C4-2B (cell line): ENCODE measurements at regions not wholly inside any gene's neighbourhood (a gene's known extent, or its start where the extent isn't known, plus 50 kb on each side); places are given as distances from the start of the nearest gene placed in this dataset.

Experiments used
- H3K27ac ChIP-seq: fragments of 450-650 bp; 2 replicates; pipeline ENCODE4 v1.5.1; 2017
- CTCF ChIP-seq: fragments of 450-650 bp; conservative IDR thresholded peaks from 2 replicates; pipeline ENCODE4 v1.5.1; 2017; ENCODE audit warnings: mild to moderate bottlenecking
- ZFX ChIP-seq: fragments of 450-650 bp; IDR thresholded peaks from 2 replicates; pipeline ENCODE4 v1.6.1; 2017

DNA sequence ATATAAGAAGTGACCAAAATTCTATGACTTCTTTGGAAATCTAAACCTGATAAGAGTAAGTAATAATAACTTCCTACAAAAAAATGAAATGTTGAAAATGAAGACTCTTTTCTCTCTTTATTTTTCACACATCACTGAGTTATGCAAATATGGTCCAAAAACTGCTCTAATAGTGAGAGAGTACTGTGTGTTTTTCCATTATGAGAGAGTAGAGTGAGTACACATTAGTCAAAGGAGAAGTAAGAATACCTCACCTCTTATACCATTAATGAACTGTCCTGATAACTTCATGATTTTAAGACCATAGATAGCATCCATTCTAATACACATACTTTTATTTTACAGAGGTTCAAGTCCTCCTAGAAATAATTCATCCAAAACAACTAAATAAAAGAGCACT, 1310.2 kb downstream of the SI start:
- TF ChIP-seq ZFX, result no peak
- no peak for TF ChIP-seq CTCF
- H3K27ac ChIP-seq, result no peak overlapping the region

- no peak overlapping the region for H3K27ac ChIP-seq
- TF ChIP-seq ZFX (no peak), CTCF (no peak)
Measured at GRCh38 chr3:163766112-163766511, 1312.2 kb downstream of the SI start.

GRCh38 chr3:163753033-163753432, 1325.3 kb downstream of the SI start:
- no peak for TF ChIP-seq CTCF
- TF ChIP-seq ZFX, result no peak
- no peak overlapping the region for H3K27ac ChIP-seq

DNA sequence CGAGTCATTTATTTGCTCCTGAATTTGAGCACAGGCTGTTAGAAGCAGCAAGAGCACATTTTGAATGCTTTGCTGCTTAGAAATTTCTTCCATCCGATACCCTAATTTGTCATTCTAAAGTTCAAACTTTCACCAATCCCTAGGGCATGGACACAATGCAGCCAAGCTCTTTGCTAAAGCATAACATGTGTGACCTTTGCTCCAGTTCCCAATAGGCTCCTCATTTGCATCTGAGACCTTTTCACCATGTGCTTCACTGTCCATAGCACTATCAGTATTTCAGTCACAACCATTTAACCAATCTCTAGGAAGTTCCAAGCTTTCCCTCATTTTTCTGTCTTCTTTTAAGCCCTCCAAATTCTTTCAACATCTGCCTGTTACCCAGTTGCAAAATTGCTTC, 1333.1 kb downstream of the SI start:
- no peak overlapping the region for H3K27ac ChIP-seq
- TF ChIP-seq ZFX (no peak), CTCF (no peak)

DNA sequence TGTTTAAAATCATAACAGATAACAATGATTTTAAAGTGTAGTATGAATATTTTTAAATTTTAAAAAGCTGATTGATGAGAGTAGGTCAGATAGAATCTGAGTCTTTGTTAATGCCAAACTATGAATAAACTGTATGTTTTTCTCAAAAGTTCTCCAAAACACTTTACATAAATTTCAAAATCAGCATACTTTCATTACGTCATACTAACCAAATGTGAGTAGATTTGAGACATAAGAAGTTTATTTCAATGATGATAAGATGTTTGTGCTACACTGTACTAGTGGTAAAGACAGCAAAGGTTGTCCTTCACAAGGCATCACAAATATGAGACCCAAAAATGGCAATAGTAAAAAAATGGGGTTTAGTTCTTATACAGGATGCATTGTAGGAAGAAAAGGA, 1342.9 kb downstream of the SI start:
- no peak for TF ChIP-seq CTCF
- no peak for TF ChIP-seq ZFX
- no peak overlapping the region for H3K27ac ChIP-seq

- no peak overlapping the region for H3K27ac ChIP-seq
- TF ChIP-seq CTCF (no peak), ZFX (no peak)
Measured at GRCh38 chr3:163730684-163731083, 1347.6 kb downstream of the SI start.

- TF ChIP-seq CTCF (no peak), ZFX (no peak)
- H3K27ac ChIP-seq, result no peak overlapping the region
Measured at GRCh38 chr3:163726125-163726524, 1352.2 kb downstream of the SI start.
